ENCODE measurements at regions not wholly inside any gene's neighbourhood (a gene's known extent, or its start where the extent isn't known, plus 50 kb on each side); places are given as distances from the start of the nearest gene placed in this dataset.
"Not testable (repeated sequence)": the region's sequence is repeated elsewhere in the genome, so short reads cannot be mapped to it uniquely, and the experiment has no call there.

DNA sequence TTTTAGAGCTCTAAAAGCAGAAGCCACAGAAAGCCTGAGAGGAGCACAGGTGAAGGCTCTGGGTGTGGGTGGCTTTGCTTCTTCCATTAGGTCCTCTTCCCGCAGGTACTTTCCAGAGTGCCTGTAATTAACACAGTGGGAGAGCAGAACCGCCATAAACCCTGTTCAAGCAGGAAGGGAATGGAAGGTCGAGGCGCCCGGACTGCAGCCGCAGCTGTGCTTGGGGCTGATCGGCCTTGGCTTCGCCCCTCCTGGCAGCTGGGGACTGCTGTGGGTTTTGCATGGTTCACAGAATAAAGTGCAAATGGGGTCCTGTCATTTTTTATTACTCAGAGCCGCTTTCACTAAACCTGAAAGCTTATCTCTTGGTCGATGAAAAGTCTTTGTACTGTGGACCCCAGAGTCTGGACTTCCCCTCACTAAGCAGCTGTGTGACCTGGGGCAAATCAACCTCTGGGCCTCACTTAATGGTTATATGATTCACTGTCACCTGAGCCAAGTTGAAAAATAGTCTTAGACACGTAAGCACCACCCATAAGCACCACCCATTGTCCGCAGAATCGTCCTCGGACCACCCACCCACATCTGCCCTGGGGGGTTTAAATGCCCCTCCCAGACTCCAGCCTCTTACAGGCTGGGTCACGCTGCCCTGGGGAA is 100.9 kb downstream of the XRCC2 start:
- Histone ChIP-seq H3K36me3 (no peaks in the 10 kb centered on the region), H3K27me3 (no peaks in the 10 kb centered on the region), H3K9me3 (no peaks in the 10 kb centered on the region), H3K27ac (no peak overlapping the region), H3K4me3 (no peak overlapping the region), H3K4me1 (no peaks in the 10 kb centered on the region)
- in situ Hi-C loops (cut with MboI; ENCODE audit: low pct_ligation_motif_present in 1 of 4, low pct_unique_long_range_greater_than_20kb in 1 of 4, low sequenced_read_pairs in 3 of 4): no loop called here
- intact Hi-C loops (cut with DNase I; ENCODE audit: low total_unique reads): loop anchor here (5.0 kb wide), 1 partner anchor 727 kb away; no protein-coding TSS in a partner anchor
- TF ChIP-seq EP300 (IDR thresholded peaks at IDR 0.05; ENCODE audit: low read depth) (no peak), POLR2A (IDR thresholded peaks at IDR 0.05) (no peak)
- TF ChIP-seq, protein P1, sequence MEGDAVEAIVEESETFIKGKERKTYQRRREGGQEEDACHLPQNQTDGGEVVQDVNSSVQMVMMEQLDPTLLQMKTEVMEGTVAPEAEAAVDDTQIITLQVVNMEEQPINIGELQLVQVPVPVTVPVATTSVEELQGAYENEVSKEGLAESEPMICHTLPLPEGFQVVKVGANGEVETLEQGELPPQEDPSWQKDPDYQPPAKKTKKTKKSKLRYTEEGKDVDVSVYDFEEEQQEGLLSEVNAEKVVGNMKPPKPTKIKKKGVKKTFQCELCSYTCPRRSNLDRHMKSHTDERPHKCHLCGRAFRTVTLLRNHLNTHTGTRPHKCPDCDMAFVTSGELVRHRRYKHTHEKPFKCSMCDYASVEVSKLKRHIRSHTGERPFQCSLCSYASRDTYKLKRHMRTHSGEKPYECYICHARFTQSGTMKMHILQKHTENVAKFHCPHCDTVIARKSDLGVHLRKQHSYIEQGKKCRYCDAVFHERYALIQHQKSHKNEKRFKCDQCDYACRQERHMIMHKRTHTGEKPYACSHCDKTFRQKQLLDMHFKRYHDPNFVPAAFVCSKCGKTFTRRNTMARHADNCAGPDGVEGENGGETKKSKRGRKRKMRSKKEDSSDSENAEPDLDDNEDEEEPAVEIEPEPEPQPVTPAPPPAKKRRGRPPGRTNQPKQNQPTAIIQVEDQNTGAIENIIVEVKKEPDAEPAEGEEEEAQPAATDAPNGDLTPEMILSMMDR (IDR thresholded peaks at IDR 0.05): no peak
- no peak for DNase-seq
- WGBS, 2 donors (ENCODE audit: low coverage in 1 of 2): 37 to 43% methylated on average over 4 to 15 of the region's 15 CpGs

DNA sequence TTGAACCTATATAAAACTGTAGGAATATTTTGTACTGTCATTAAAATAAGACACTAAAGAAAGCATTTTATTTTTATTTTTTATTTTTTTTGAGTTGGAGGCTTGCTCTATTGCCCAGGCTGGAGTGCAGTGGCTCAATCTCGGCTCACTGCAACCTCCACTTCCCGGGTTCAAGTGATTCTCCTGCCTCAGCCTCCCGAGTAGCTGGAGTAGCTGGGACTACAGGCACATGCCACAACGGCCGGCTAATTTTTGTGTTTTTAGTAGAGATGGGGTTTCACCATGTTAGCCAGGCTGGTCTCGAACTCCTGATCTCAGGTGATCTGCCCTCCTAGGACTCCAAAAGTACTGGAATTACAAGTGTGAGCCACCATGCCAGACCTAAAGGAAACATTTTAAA is 102.8 kb downstream of the XRCC2 start:
- DNase-seq; H3K27me3 ChIP-seq; intact Hi-C loops (cut with DNase I; ENCODE audit: low total_unique reads); H3K36me3 ChIP-seq; H3K27ac ChIP-seq; H3K4me1 ChIP-seq; in situ Hi-C loops (cut with MboI; ENCODE audit: low pct_ligation_motif_present in 1 of 4, low pct_unique_long_range_greater_than_20kb in 1 of 4, low sequenced_read_pairs in 3 of 4); H3K4me3 ChIP-seq; H3K9me3 ChIP-seq: not testable (repeated sequence)
- 85 to 91% methylated on average over 6 of the region's 6 CpGs for WGBS, 2 donors (ENCODE audit: low coverage in 1 of 2)

DNA sequence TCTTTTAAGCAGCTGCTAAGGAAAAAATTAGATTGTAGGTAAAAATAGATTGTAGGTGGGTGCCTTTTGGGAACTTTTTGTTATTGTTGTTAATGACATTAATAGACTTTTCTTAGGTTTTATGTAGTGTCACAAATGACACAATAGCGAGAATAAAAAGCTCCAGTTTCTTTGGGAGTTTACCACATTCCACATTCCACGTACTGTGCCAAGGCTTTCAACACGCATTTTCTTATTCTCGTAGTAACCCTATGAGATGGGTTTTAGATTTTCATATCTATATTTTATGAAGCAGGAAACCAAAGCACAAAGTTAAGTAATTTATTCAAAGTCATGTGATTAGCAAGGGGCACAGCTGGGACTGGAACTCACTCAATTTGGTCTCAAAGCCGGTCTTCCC is 103.8 kb downstream of the XRCC2 start:
- H3K4me1 ChIP-seq: no peaks in the 10 kb centered on the region
- intact Hi-C loops (cut with DNase I; ENCODE audit: low total_unique reads) (no loop called here), in situ Hi-C loops (cut with MboI; ENCODE audit: low pct_ligation_motif_present in 1 of 4, low pct_unique_long_range_greater_than_20kb in 1 of 4, low sequenced_read_pairs in 3 of 4) (no loop called here)
- DNase-seq: no peak
- no peak overlapping the region for H3K27ac ChIP-seq
- 82 to 86% methylated on average over 4 to 5 of the region's 5 CpGs for WGBS, 2 donors (ENCODE audit: low coverage in 1 of 2)
- H3K4me3 ChIP-seq: no peak overlapping the region
- no peaks in the 10 kb centered on the region for H3K36me3 ChIP-seq
- no peaks in the 10 kb centered on the region for H3K9me3 ChIP-seq
- H3K27me3 ChIP-seq: no peaks in the 10 kb centered on the region
- TF ChIP-seq, protein P1 (IDR thresholded peaks at IDR 0.05): no peak
- TF ChIP-seq EP300 (IDR thresholded peaks at IDR 0.05; ENCODE audit: low read depth): no peak
- no peak for TF ChIP-seq POLR2A (IDR thresholded peaks at IDR 0.05)
- no peak for TF ChIP-seq POLR2AphosphoS5 (IDR thresholded peaks at IDR 0.05)

DNA sequence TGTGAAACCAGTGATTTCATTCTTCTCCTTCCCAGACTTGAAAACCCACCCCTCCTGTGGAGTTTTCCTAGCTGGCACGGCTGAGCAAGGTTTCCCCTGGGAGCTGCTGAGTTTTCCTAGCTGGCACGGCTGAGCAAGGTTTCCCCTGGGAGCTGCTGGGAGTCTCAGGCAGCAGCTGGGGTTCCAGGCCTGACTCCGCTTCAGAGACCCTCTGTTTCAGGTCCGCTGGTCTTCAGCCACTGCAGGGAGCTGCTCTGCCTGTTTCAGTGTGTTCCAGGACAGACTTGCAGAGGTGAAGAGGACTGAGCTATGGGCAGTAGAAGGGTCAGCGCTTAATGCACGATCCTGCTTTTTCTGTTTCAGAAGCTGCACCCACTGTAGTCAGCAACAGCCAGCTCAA is 104.9 kb downstream of the XRCC2 start:
- no peak for DNase-seq
- no peaks in the 10 kb centered on the region for H3K9me3 ChIP-seq
- no peaks in the 10 kb centered on the region for H3K4me1 ChIP-seq
- H3K36me3 ChIP-seq: no peaks in the 10 kb centered on the region
- no peak overlapping the region for H3K4me3 ChIP-seq
- TF ChIP-seq EP300 (IDR thresholded peaks at IDR 0.05; ENCODE audit: low read depth) (no peak), POLR2AphosphoS5 (IDR thresholded peaks at IDR 0.05) (no peak), POLR2A (IDR thresholded peaks at IDR 0.05) (no peak)
- TF ChIP-seq, protein P1 (IDR thresholded peaks at IDR 0.05): no peak
- in situ Hi-C loops (cut with MboI; ENCODE audit: low pct_ligation_motif_present in 1 of 4, low pct_unique_long_range_greater_than_20kb in 1 of 4, low sequenced_read_pairs in 3 of 4): no loop called here
- H3K27ac ChIP-seq: no peak overlapping the region
- 83% methylated on average over 6 of the region's 6 CpGs; no CpG with 5 or more reads in 1 of the 2 donors for WGBS, 2 donors (ENCODE audit: low coverage in 1 of 2)
- intact Hi-C loops (cut with DNase I; ENCODE audit: low total_unique reads): no loop called here
- no peaks in the 10 kb centered on the region for H3K27me3 ChIP-seq

DNA sequence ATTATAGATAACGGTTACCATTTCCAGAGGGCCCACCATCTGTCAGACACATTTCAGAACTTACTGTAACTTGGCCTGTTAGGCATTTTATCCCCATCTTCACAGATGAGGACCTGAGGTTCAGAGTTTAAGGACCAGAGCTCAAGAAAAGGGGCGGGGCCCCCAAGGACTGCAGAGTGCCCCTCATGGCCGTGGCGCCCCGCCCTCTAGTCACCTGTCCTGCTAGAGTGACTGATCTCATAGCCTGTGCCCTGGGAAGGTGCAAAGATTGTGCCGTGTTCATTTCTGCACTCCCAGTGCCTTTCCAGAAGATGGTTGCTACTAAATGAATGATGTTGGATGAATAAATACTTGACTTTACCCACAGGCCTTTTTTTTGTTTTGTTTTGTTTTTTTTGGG is 107.0 kb downstream of the XRCC2 start:
- no peaks in the 10 kb centered on the region for H3K27me3 ChIP-seq
- no peak for DNase-seq
- WGBS, 2 donors (ENCODE audit: low coverage in 1 of 2): 76 to 100% methylated on average over 1 to 6 of the region's 6 CpGs
- H3K9me3 ChIP-seq: no peaks in the 10 kb centered on the region
- no peaks in the 10 kb centered on the region for H3K4me1 ChIP-seq
- intact Hi-C loops (cut with DNase I; ENCODE audit: low total_unique reads): no loop called here
- no peaks in the 10 kb centered on the region for H3K36me3 ChIP-seq
- TF ChIP-seq, protein P1 (IDR thresholded peaks at IDR 0.05): no peak
- no peak for TF ChIP-seq POLR2AphosphoS5 (IDR thresholded peaks at IDR 0.05)
- TF ChIP-seq EP300 (IDR thresholded peaks at IDR 0.05; ENCODE audit: low read depth): no peak
- TF ChIP-seq POLR2A (IDR thresholded peaks at IDR 0.05): no peak
- in situ Hi-C loops (cut with MboI; ENCODE audit: low pct_ligation_motif_present in 1 of 4, low pct_unique_long_range_greater_than_20kb in 1 of 4, low sequenced_read_pairs in 3 of 4): no loop called here
- no peak overlapping the region for H3K27ac ChIP-seq
- H3K4me3 ChIP-seq: no peak overlapping the region

Data from transverse colon (tissue), 4 donors.